Activated CD8-positive, alpha-beta memory T cell treated with anti-CD3 and anti-CD28 coated beads for 48 hours (primary cell): ENCODE measurements at regions not wholly inside any gene's neighbourhood (a gene's known extent, or its start where the extent isn't known, plus 50 kb on each side); places are given as distances from the start of the nearest gene placed in this dataset.
"Not testable (repeated sequence)": the region's sequence is repeated elsewhere in the genome, so short reads cannot be mapped to it uniquely, and the experiment has no call there.

Experiments used
- DNase-seq, 3 experiments: peaks; one replicate each; pipeline ENCODE4 v3.0.0-alpha.2; 2020; ENCODE audit warnings: low read depth in 2 of 3, low spot score in 2 of 3

- DNase-seq, result no peak
Measured at GRCh38 chr16:80263181-80263823, 277.5 kb upstream of the DYNLRB2 start.

- DNase-seq, result no peak
Measured at GRCh38 chr16:80260906-80261311, 279.9 kb upstream of the DYNLRB2 start.

- DNase-seq, result no peak
Measured at GRCh38 chr16:80259290-80259805, 281.4 kb upstream of the DYNLRB2 start.

- no peak for DNase-seq
Measured at GRCh38 chr16:80258407-80258806, 282.4 kb upstream of the DYNLRB2 start.

GRCh38 chr16:80254970-80255369, 285.8 kb upstream of the DYNLRB2 start:
- DNase-seq, result no peak

- DNase-seq, result no peak
Measured at GRCh38 chr16:80253741-80254140, 287.1 kb upstream of the DYNLRB2 start.

GRCh38 chr16:80250381-80250780, 290.4 kb upstream of the DYNLRB2 start:
- no peak for DNase-seq

GRCh38 chr16:80243303-80243702, 297.5 kb upstream of the DYNLRB2 start:
- not testable (repeated sequence) for DNase-seq

- DNase-seq, result not testable (repeated sequence)
Measured at GRCh38 chr16:80242279-80242678, 298.5 kb upstream of the DYNLRB2 start.

- DNase-seq, result no peak
Measured at GRCh38 chr16:80233097-80233835, 307.5 kb upstream of the DYNLRB2 start.

GRCh38 chr16:80231888-80232287, 308.9 kb upstream of the DYNLRB2 start:
- DNase-seq, result no peak

GRCh38 chr16:80231121-80231520, 309.7 kb upstream of the DYNLRB2 start:
- DNase-seq, result no peak

- DNase-seq, result no peak
Measured at GRCh38 chr16:80230328-80231120, 310.3 kb upstream of the DYNLRB2 start.

GRCh38 chr16:80226499-80226898, 314.3 kb upstream of the DYNLRB2 start:
- DNase-seq, result no peak

GRCh38 chr16:80210787-80211186, 330.0 kb upstream of the DYNLRB2 start:
- DNase-seq, result no peak

- no peak for DNase-seq
Measured at GRCh38 chr16:80208743-80209142, 332.1 kb upstream of the DYNLRB2 start.

GRCh38 chr16:80208015-80208414, 332.8 kb upstream of the DYNLRB2 start:
- DNase-seq, result no peak

GRCh38 chr16:80203821-80204220, 337.0 kb upstream of the DYNLRB2 start:
- DNase-seq, result no peak

- DNase-seq, result no peak
Measured at GRCh38 chr16:80202831-80203413, 337.9 kb upstream of the DYNLRB2 start.

GRCh38 chr16:80200079-80200478, 340.7 kb upstream of the DYNLRB2 start:
- DNase-seq, result no peak

- no peak for DNase-seq
Measured at GRCh38 chr16:80199614-80200013, 341.2 kb upstream of the DYNLRB2 start.
